ENCODE measurements at regions not wholly inside any gene's neighbourhood (a gene's known extent, or its start where the extent isn't known, plus 50 kb on each side); places are given as distances from the start of the nearest gene placed in this dataset.

GRCh38 chr5:173790836-173791546 lies 97.2 kb upstream of the CPEB4 start:
- Histone ChIP-seq H3K27me3 (ENCODE audit: control insufficient read depth in 3 of 3, insufficient read depth in 3 of 3, low read length in 2 of 3) (no peaks in the 10 kb centered on the region), H3K9me3 (ENCODE audit: control insufficient read depth in 4 of 4, insufficient read depth in 3 of 4, low read length in 3 of 4) (peaks cover 0 to 3% (median 0%) of the 10 kb centered on the region in 4 donors), H3K36me3 (ENCODE audit: control insufficient read depth in 4 of 4, insufficient read depth in 4 of 4, low read length in 4 of 4) (no peaks in the 10 kb centered on the region), H3K4me3 (no peak overlapping the region), H3K9ac (ENCODE audit: insufficient read depth in 1 of 2, low read length in 2 of 2) (no peak overlapping the region), H3K4me1 (ENCODE audit: control insufficient read depth in 5 of 5, insufficient read depth in 5 of 5, low read length in 5 of 5) (peaks cover 0 to 7% (median 0%) of the 10 kb centered on the region in 5 donors), H3K27ac (ENCODE audit: low read depth in 1 of 2, low read length in 1 of 2) (no peak overlapping the region)
- ATAC-seq (ENCODE audit: insufficient read depth, low FRiP score) (no peak), DNase-seq (no peak)
- WGBS, 2 donors, result 92 to 93% methylated on average over 13 of the region's 13 CpGs
- TF ChIP-seq CTCF (IDR thresholded peaks at IDR 0.05; ENCODE audit: control extremely low read depth, extremely low read depth), result no peak

- H3K9ac ChIP-seq (ENCODE audit: insufficient read depth in 1 of 2, low read length in 2 of 2), result no peak overlapping the region
Measured at GRCh38 chr5:173791878-173792277, 96.3 kb upstream of the CPEB4 start.

GRCh38 chr5:173792781-173793547 lies 95.2 kb upstream of the CPEB4 start:
- H3K4me1 ChIP-seq (ENCODE audit: control insufficient read depth in 5 of 5, insufficient read depth in 5 of 5, low read length in 5 of 5), result peaks cover 0 to 7% (median 0%) of the 10 kb centered on the region in 5 donors
- no peaks in the 10 kb centered on the region for H3K36me3 ChIP-seq (ENCODE audit: control insufficient read depth in 4 of 4, insufficient read depth in 4 of 4, low read length in 4 of 4)
- no peaks in the 10 kb centered on the region for H3K27me3 ChIP-seq (ENCODE audit: control insufficient read depth in 3 of 3, insufficient read depth in 3 of 3, low read length in 2 of 3)
- H3K9ac ChIP-seq (ENCODE audit: insufficient read depth in 1 of 2, low read length in 2 of 2), result no peak overlapping the region
- H3K9me3 ChIP-seq (ENCODE audit: control insufficient read depth in 4 of 4, insufficient read depth in 3 of 4, low read length in 3 of 4), result peaks cover 0 to 3% (median 0%) of the 10 kb centered on the region in 4 donors
- WGBS, 2 donors, result 69 to 86% methylated on average over 7 of the region's 7 CpGs
- DNase-seq (no peak), ATAC-seq (ENCODE audit: insufficient read depth, low FRiP score) (no peak)
- no peak overlapping the region for H3K4me3 ChIP-seq
- H3K27ac ChIP-seq (ENCODE audit: low read depth in 1 of 2, low read length in 1 of 2), result no peak overlapping the region
- no peak for TF ChIP-seq CTCF (IDR thresholded peaks at IDR 0.05; ENCODE audit: control extremely low read depth, extremely low read depth)

More at GRCh38 chr5:173791878-173792277, 96.3 kb upstream of the CPEB4 start:
- TF ChIP-seq CTCF (IDR thresholded peaks at IDR 0.05; ENCODE audit: control extremely low read depth, extremely low read depth), result no peak
- peaks cover 0 to 3% (median 0%) of the 10 kb centered on the region in 4 donors for H3K9me3 ChIP-seq (ENCODE audit: control insufficient read depth in 4 of 4, insufficient read depth in 3 of 4, low read length in 3 of 4)
- no peaks in the 10 kb centered on the region for H3K36me3 ChIP-seq (ENCODE audit: control insufficient read depth in 4 of 4, insufficient read depth in 4 of 4, low read length in 4 of 4)
- peaks cover 0 to 7% (median 0%) of the 10 kb centered on the region in 5 donors for H3K4me1 ChIP-seq (ENCODE audit: control insufficient read depth in 5 of 5, insufficient read depth in 5 of 5, low read length in 5 of 5)
- no peaks in the 10 kb centered on the region for H3K27me3 ChIP-seq (ENCODE audit: control insufficient read depth in 3 of 3, insufficient read depth in 3 of 3, low read length in 2 of 3)
- no peak overlapping the region for H3K4me3 ChIP-seq
- DNase-seq (no peak), ATAC-seq (ENCODE audit: insufficient read depth, low FRiP score) (no peak)
- no peak overlapping the region for H3K27ac ChIP-seq (ENCODE audit: low read depth in 1 of 2, low read length in 1 of 2)
- 93 to 94% methylated on average over 3 of the region's 3 CpGs for WGBS, 2 donors

Measured in lung (tissue), 11 donors.